ENCODE measurements at regions not wholly inside any gene's neighbourhood (a gene's known extent, or its start where the extent isn't known, plus 50 kb on each side); places are given as distances from the start of the nearest gene placed in this dataset.

DNA sequence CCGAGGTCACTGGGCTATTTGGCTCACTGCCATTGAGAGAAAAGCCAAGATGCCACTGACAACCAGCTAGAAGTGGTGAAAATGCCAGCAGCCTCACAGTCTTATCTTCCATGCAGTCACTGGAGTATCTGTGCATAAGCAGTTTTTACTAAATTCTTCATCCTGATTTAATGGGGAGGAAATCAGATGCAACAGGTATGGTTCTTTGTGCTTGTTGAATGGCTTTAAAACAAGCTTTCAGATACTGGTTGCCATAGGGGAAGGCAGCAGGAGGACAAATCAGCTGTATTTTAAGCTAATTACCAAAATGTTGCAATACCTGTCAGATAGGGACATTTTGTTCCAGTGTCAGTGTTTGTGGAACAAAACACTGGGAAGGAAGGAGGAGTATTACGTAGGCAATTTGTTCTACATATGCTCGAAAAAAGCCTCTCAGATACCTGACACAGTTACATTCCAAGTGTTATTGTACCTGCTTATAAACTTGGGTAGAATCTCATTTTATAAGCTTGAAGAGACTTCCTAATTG is 54.1 kb upstream of the ARHGAP5 start:
- no peak overlapping the region for H3K4me3 ChIP-seq (ENCODE audit: low read depth, poor library complexity, severe bottlenecking)
- no peak for TF ChIP-seq POLR2A (IDR thresholded peaks at IDR 0.05)
- TF ChIP-seq CTCF (IDR thresholded peaks at IDR 0.05), result no peak
- 64 to 84% methylated on average over 3 of the region's 3 CpGs for WGBS, 2 donors
- DNase-seq (ENCODE audit: low spot score in 2 of 2), result no peak
- intact Hi-C loops (cut with DNase I; ENCODE audit: low total_unique reads), result no loop called here

DNA sequence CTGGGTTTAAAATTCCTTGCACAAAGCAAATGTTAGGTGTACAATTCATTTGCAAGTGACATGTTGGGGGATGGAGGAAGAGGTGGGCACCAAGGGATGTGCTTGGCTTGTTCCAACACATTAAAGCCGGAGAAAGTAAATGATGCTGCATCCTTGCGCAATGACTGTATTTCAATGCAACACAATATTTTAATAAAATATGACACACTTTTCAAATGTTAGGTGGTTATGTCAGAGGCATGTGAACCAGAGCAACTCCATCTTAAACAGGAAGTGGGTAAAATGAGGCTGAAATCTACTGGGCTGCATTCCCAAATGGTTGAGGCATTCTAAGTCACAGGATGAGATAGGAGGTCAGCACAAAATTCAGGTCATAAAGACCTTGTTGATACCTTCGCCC is 53.6 kb upstream of the ARHGAP5 start:
- TF ChIP-seq CTCF (IDR thresholded peaks at IDR 0.05) (no peak), POLR2A (IDR thresholded peaks at IDR 0.05) (no peak)
- intact Hi-C loops (cut with DNase I; ENCODE audit: low total_unique reads), result no loop called here
- DNase-seq (ENCODE audit: low spot score in 2 of 2), result no peak
- 88 to 89% methylated on average over 3 of the region's 3 CpGs for WGBS, 2 donors
- no peak overlapping the region for H3K4me3 ChIP-seq (ENCODE audit: low read depth, poor library complexity, severe bottlenecking)

DNA sequence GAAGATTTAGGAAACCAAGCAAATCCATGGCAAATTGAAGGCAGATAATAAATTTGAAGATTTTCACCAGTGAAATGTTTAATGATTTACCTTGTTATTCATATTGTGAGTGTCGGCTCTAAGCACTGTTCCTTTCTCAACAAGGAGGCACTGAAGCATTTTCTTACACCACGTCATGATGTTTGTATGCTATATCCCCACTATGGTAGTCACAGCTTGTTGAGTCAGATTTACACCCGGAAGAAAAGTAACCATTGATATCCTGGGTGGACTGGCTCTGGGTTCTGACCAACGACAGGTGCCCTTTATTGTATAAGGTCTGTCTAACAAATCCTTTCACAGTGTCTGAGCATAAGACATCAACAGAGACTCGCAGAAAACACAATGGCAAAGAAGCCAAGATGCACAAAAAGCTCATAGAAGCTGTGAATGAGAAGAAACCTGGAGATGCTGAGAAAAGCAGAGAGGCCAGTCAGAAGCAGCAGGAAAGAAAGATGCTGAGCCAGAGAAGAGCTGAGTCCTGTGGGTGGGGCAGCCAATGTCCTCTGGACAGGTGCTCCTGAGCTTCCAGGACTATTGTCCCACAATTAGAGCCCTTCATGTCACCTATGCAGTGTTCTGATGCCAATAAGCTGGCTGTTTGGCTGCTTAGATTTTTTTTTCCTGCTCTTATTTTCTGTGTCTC is 49.7 kb upstream of the ARHGAP5 start:
- intact Hi-C loops (cut with DNase I; ENCODE audit: low total_unique reads), result no loop called here
- no peak for DNase-seq (ENCODE audit: low spot score in 2 of 2)
- 87 to 92% methylated on average over 5 of the region's 5 CpGs for WGBS, 2 donors
- no peak for TF ChIP-seq CTCF (IDR thresholded peaks at IDR 0.05)
- TF ChIP-seq POLR2A (IDR thresholded peaks at IDR 0.05), result no peak
- no peak overlapping the region for H3K4me3 ChIP-seq (ENCODE audit: low read depth, poor library complexity, severe bottlenecking)
